ENCODE measurements at regions not wholly inside any gene's neighbourhood (a gene's known extent, or its start where the extent isn't known, plus 50 kb on each side); places are given as distances from the start of the nearest gene placed in this dataset.

DNA sequence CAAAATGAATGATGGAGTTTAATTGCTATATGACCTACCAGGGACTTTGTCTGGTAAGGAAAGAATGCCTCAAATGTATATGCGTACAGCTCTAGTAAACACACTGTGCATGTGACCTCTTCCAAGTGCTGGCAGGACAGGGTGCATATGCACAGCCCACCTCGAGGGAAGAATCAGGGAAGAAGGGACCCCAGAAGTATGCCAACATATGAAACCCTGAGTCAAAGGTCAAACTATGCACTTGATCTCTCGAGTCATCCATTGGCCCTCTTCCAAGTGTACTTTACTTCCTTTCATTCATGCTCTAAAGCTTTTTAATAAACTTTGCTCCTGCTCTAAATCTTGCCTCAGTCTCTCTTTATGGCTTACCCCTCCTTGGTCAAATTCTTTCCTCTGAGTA lies 804.6 kb upstream of the COX7C start:
- no peak for TF ChIP-seq USF1 (IDR thresholded peaks at IDR 0.05)
- no peak for TF ChIP-seq TCF12 (IDR thresholded peaks at IDR 0.05; ENCODE audit: low read depth)
- TF ChIP-seq YY1 (IDR thresholded peaks at IDR 0.05; ENCODE audit: low read depth), result no peak
- no peak for TF ChIP-seq RAD21 (IDR thresholded peaks at IDR 0.05; ENCODE audit: low read depth)
